ENCODE measurements at regions not wholly inside any gene's neighbourhood (a gene's known extent, or its start where the extent isn't known, plus 50 kb on each side); places are given as distances from the start of the nearest gene placed in this dataset.

DNA sequence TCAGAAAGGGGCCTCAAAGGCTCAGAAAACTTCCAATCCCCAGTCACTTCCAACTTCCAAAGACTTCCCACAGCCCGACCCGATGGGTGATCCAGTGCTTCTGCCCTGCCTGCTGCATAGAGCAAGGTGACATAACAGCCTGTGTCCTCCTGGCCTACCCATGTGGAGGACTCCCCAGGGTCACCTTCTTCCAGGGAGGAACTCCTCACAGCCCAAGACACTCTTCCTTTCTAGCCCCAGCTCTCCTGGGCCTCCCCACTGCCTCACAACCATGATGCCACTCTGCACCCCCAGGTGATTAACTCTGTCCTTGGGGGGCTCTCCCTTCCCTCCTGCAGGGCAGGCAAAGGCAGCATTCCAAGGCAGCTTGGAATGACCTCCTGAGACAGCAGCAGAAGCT lies 158.4 kb upstream of the PDE1C start:
- TF ChIP-seq, protein P1, sequence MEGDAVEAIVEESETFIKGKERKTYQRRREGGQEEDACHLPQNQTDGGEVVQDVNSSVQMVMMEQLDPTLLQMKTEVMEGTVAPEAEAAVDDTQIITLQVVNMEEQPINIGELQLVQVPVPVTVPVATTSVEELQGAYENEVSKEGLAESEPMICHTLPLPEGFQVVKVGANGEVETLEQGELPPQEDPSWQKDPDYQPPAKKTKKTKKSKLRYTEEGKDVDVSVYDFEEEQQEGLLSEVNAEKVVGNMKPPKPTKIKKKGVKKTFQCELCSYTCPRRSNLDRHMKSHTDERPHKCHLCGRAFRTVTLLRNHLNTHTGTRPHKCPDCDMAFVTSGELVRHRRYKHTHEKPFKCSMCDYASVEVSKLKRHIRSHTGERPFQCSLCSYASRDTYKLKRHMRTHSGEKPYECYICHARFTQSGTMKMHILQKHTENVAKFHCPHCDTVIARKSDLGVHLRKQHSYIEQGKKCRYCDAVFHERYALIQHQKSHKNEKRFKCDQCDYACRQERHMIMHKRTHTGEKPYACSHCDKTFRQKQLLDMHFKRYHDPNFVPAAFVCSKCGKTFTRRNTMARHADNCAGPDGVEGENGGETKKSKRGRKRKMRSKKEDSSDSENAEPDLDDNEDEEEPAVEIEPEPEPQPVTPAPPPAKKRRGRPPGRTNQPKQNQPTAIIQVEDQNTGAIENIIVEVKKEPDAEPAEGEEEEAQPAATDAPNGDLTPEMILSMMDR (IDR thresholded peaks at IDR 0.05): no peak
- TF ChIP-seq POLR2A (IDR thresholded peaks at IDR 0.05): no peak
